OCI-LY3 (cell line): ENCODE measurements at regions not wholly inside any gene's neighbourhood (a gene's known extent, or its start where the extent isn't known, plus 50 kb on each side); places are given as distances from the start of the nearest gene placed in this dataset.

ENCODE experiments used
- H2AFZ ChIP-seq: fragments of 200-600, 300-600 bp; shearing (Covaris generic); 2 replicates; pipeline ENCODE4 v1.6.0; 2014; ENCODE audit warnings: antibody characterized with exemption, low read depth, low read length
- H3K27ac ChIP-seq: fragments of 200-600, 300-600 bp; sonication (generic); 2 replicates; pipeline ENCODE4 v1.5.1; 2014; ENCODE audit warnings: mild to moderate bottlenecking, low read length, moderate library complexity, mixed read lengths
- H3K27me3 ChIP-seq: fragments of 200-600, 300-600 bp; sonication (generic); 2 replicates; pipeline ENCODE4 v1.6.1; 2014; ENCODE audit warnings: low read depth, low read length, mixed read lengths
- H3K36me3 ChIP-seq: fragments of 200-600, 300-600 bp; sonication (generic); replicated peaks from 2 replicates; pipeline ENCODE3; 2014; ENCODE audit warnings: low read depth, low read length, mixed read lengths
- H3K4me1 ChIP-seq: fragments of 300-600, 200-600 bp; sonication (generic); 2 replicates; pipeline ENCODE4 v1.6.1; 2014; ENCODE audit warnings: low read length, mixed read lengths
- H3K4me2 ChIP-seq: fragments of 200-600, 300-600 bp; sonication (generic); 2 replicates; pipeline ENCODE4 v1.6.1; 2014; ENCODE audit warnings: low read length, mixed read lengths
- H3K4me3 ChIP-seq: fragments of 300-600, 200-600 bp; sonication (generic); 2 replicates; pipeline ENCODE4 v1.5.1; 2014; ENCODE audit warnings: antibody characterized with exemption, mild to moderate bottlenecking, low read length, moderate library complexity
- H3K79me2 ChIP-seq: fragments of 300-600, 200-600 bp; shearing (Covaris generic); 2 replicates; pipeline ENCODE4 v1.6.1; 2014; ENCODE audit warnings: mild to moderate bottlenecking, low read length, mixed read lengths
- H3K9ac ChIP-seq: fragments of 300-600, 200-600 bp; shearing (Covaris generic); 2 replicates; pipeline ENCODE4 v1.6.0; 2014; ENCODE audit warnings: mild to moderate bottlenecking, low read length, moderate library complexity
- H3K9me3 ChIP-seq: fragments of 200-600, 300-600 bp; shearing (Covaris generic); 2 replicates; pipeline ENCODE4 v1.6.1; 2014; ENCODE audit warnings: low read length, mixed read lengths; ENCODE audit not compliant: insufficient read depth
- H4K20me1 ChIP-seq: fragments of 200-600, 300-600 bp; sonication (generic); 2 replicates; pipeline ENCODE4 v1.6.1; 2016; ENCODE audit warnings: low read length, mixed read lengths; ENCODE audit not compliant: insufficient read depth
- CTCF ChIP-seq: fragments of 200-600, 300-600 bp; sonication (generic); IDR thresholded peaks from 2 replicates; pipeline ENCODE4 v1.5.1; 2014; ENCODE audit warnings: antibody characterized with exemption, low read length, low read depth
- EZH2phosphoT487 ChIP-seq: fragments of 200-600 bp; shearing (Covaris generic); IDR thresholded peaks from 2 replicates; pipeline ENCODE4 v1.6.1; 2018; ENCODE audit warnings: antibody characterized with exemption, mixed run types, low read depth

DNA sequence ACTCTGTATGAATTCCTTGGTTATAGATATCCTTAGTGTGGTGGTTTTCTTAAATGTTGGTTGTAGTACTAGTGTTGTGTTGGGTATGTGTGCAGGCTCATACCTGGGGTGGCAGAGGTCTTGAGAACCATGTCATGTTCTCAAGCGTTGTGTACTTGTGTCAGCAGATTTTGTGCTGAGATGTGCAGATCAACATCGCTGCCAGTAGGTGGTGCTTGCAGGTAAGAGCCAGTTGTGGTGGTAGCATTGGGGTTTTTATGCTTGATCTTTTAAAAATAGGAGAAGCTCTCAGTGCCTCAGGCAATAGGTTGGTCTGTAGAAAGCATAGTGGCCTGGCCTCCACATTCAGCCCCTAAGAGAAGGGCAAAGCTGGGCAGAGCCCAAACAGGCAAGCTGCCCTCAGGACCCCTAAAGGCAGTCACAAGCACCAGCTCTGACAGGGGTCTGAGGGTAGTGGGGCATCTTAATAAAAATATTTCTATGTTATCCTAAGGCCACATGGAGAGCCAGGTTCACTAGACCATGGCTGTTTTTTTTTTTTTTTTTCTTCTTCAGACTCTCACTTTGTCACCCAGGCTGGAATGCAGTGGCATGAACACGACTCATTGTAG is 164.0 kb downstream of the IL20RB start:
- Histone ChIP-seq H3K4me3 (no peak overlapping the region), H3K36me3 (no peaks in the 10 kb centered on the region), H3K4me2 (no peak overlapping the region), H2AFZ (peak overlapping the region; percentile 77; the same call in 1 of the 2 replicates), H3K79me2 (no peaks in the 10 kb centered on the region), H4K20me1 (no peaks in the 10 kb centered on the region), H3K4me1 (no peaks in the 10 kb centered on the region), H3K9me3 (no peaks in the 10 kb centered on the region), H3K9ac (no peak overlapping the region), H3K27ac (no peak overlapping the region), H3K27me3 (peaks cover 6% of the 10 kb centered on the region)
- TF ChIP-seq EZH2phosphoT487 (no peak), CTCF (peak; percentile 80)

GRCh38 chr3:137131081-137131480 is 173.3 kb downstream of the IL20RB start:
- Histone ChIP-seq H3K79me2 (no peaks in the 10 kb centered on the region), H4K20me1 (no peaks in the 10 kb centered on the region), H3K4me1 (no peaks in the 10 kb centered on the region), H3K36me3 (no peaks in the 10 kb centered on the region), H3K9ac (no peak overlapping the region), H3K9me3 (no peaks in the 10 kb centered on the region), H3K4me2 (no peak overlapping the region), H3K27me3 (peaks cover 11% of the 10 kb centered on the region; the same call in 1 of the 2 replicates), H2AFZ (no peak overlapping the region), H3K27ac (no peak overlapping the region), H3K4me3 (no peak overlapping the region)
- TF ChIP-seq EZH2phosphoT487 (no peak), CTCF (no peak)

GRCh38 chr3:137134431-137134830 is 176.6 kb downstream of the IL20RB start:
- H3K79me2 ChIP-seq, result no peaks in the 10 kb centered on the region
- no peak overlapping the region for H3K27ac ChIP-seq
- H3K27me3 ChIP-seq, result peaks cover 11% of the 10 kb centered on the region; the same call in 1 of the 2 replicates
- H2AFZ ChIP-seq, result no peak overlapping the region
- H3K9ac ChIP-seq, result no peak overlapping the region
- H3K9me3 ChIP-seq, result no peaks in the 10 kb centered on the region
- H3K4me2 ChIP-seq, result no peak overlapping the region
- TF ChIP-seq EZH2phosphoT487 (no peak), CTCF (no peak)
- H4K20me1 ChIP-seq, result no peaks in the 10 kb centered on the region
- H3K4me1 ChIP-seq, result no peaks in the 10 kb centered on the region
- H3K36me3 ChIP-seq, result no peaks in the 10 kb centered on the region
- H3K4me3 ChIP-seq, result no peak overlapping the region

DNA sequence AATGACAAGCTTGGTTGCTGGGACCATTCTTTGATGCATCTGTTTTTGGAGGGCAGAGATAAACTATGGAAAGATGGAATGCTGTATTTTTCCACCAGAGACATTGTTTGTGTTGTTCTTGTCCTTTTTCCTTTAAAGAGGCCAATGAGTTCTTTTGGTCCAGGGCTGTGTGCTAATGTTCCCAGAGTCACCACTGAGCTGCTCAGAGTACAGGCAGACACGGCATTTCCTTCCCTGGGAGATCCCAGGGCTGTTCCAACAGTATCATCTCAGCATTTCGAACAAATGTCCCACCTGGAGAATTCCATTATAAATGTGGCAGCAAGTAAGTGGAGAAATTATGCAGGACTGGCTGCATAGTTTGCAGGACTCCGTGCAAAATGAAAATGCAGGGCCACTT is 190.6 kb downstream of the IL20RB start:
- no peak for TF ChIP-seq EZH2phosphoT487
- no peak for TF ChIP-seq CTCF
- Histone ChIP-seq H3K79me2 (no peaks in the 10 kb centered on the region), H3K27ac (no peak overlapping the region), H3K27me3 (0 out of 2 replicates have a peak, but pooled peaks cover 5% of the 10 kb centered on the region), H3K4me1 (no peaks in the 10 kb centered on the region), H3K9me3 (no peaks in the 10 kb centered on the region), H3K4me3 (no peak overlapping the region), H2AFZ (no peak overlapping the region), H3K4me2 (no peak overlapping the region), H3K36me3 (no peaks in the 10 kb centered on the region), H3K9ac (no peak overlapping the region), H4K20me1 (no peaks in the 10 kb centered on the region)
